ENCODE measurements at regions not wholly inside any gene's neighbourhood (a gene's known extent, or its start where the extent isn't known, plus 50 kb on each side); places are given as distances from the start of the nearest gene placed in this dataset.

GRCh38 chr5:74055486-74056106 lies 429.6 kb downstream of the ARHGEF28 start:
- TF ChIP-seq, protein P1, sequence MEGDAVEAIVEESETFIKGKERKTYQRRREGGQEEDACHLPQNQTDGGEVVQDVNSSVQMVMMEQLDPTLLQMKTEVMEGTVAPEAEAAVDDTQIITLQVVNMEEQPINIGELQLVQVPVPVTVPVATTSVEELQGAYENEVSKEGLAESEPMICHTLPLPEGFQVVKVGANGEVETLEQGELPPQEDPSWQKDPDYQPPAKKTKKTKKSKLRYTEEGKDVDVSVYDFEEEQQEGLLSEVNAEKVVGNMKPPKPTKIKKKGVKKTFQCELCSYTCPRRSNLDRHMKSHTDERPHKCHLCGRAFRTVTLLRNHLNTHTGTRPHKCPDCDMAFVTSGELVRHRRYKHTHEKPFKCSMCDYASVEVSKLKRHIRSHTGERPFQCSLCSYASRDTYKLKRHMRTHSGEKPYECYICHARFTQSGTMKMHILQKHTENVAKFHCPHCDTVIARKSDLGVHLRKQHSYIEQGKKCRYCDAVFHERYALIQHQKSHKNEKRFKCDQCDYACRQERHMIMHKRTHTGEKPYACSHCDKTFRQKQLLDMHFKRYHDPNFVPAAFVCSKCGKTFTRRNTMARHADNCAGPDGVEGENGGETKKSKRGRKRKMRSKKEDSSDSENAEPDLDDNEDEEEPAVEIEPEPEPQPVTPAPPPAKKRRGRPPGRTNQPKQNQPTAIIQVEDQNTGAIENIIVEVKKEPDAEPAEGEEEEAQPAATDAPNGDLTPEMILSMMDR (IDR thresholded peaks at IDR 0.05) = no peak
- TF ChIP-seq POLR2A (IDR thresholded peaks at IDR 0.05) = no peak

Measured in uterus (tissue), 2 donors.